NCI-H146 (cell line): ENCODE measurements at regions not wholly inside any gene's neighbourhood (a gene's known extent, or its start where the extent isn't known, plus 50 kb on each side); places are given as distances from the start of the nearest gene placed in this dataset.

Experiments
- DNase-seq: peaks from one replicate; lab custom pipeline; 2025; lab: John Stamatoyannopoulos, UW

DNA sequence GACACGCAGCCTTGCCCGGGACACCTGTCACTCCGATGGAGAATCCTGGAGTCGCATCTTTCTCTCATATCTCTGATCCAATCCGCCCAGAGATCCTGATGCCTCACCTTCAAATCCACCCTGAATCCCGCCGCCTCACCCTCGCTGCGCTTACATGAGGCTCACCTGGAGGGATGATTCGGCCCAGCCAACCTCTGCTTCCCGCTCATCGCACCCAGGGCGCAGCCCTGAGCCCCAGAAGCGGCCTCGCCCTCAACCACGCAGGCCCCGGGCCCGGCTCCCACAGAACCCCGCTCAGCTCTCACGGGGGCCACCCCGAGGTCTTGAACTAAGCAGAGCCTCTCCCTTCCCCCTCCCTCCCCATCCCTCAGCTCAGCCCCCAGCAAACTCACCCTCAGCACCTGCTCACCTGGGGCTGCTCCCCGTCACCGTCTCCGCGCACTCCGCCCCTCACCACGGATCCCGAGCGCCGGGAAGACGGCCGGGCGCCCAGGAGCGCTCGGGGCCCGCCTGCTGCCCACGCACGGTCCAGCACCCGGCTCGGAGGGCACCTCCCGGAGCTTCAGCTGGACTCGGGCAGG lies 160.0 kb downstream of the NDUFA10 start:
- DNase-seq, result no peak

DNA sequence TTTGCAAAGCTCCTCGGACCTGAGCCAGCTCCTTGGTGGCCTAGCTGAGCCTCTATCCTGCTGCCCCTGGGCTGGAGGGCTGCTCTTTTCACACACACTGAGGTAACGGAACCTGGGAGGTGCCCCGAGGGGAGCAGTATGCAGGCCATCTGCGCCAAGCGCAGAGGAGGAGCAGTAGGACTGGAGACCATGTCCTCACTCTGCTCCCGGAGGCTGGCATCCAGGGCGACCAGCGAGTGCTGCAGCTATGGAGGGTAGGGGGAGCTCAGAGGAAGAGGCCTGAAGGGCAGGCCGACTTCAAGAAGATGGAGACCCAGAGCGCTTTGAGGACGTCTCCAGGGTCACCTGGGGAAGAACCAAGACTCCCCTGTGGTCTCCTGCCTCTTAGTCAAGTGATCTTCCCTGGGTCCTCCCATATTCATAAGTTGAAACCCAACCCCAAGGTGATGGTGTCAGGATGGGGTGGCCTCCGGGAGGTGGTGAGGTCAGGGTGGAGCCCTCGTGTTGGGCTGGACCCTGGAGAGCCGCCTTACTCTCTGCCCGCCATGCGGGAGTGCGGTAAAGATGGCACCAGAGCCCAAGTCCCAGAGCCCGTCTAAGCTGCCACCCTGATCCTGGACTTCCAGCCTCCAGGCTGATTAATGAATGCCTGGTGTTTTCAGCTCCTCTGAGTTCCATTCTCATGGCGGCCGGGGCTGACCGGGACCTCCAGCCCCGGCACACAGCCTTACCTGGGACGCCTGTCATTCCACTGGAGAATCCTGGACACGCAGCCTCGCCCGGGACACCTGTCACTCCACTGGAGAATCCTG lies 160.7 kb downstream of the NDUFA10 start:
- DNase-seq, result no peak

DNA sequence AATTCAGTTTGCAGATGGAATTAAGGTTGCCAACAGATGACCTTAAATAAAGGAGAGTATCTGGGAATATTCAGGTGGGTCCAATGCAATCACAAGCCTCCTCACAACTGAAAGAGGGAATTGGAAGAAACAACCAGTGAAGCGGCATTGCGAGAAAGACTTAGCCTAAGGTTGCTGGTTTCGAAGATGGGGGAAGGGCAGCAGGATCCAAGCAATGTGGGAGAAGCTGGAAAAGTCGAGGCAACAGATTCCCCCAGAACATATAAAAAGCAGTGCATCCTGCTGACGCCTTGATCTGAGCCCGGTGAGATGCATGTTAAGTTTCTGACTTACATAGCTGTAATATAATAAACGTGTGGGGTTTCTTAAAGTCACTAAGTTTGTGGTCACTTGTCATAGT lies 162.5 kb downstream of the NDUFA10 start:
- DNase-seq, result no peak

DNA sequence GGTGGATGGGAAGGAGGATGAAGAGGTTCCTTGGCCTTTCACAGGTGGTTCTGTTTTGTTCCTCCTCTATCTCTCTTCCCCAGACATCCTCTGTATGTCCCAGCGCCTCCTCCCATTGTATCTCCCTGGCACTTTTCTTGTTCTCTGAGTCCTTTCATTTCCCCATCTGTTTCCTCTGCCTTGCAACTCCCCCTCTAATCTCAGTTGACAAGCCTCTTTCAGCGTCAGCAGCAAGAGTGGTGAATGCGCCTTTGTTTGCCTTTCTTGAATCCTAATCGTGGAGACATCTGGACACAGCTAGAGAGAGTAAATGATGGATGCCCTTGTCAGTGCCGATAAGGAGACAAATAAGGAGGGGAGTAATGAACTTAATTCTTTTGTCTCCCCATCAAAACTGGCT lies 167.0 kb downstream of the NDUFA10 start:
- DNase-seq, result no peak

DNA sequence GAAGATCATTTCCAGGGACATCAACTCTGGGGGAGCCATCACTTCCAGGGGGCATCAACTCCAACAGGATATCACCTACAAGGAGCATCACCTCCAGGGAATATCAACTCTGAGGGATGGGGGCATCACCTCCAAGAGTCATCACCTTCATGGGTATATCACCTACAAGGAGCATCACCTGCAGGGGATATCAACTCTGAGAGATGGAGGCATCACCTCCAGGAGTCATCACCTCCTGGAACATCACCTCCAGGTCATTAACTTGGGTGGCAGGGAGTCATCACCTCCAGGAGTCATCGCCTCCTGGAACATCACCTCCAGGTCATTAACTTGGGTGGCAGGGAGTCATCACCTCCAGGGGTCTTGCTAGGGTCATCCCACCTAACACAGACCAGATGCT lies 167.6 kb downstream of the NDUFA10 start:
- DNase-seq, result no peak

DNA sequence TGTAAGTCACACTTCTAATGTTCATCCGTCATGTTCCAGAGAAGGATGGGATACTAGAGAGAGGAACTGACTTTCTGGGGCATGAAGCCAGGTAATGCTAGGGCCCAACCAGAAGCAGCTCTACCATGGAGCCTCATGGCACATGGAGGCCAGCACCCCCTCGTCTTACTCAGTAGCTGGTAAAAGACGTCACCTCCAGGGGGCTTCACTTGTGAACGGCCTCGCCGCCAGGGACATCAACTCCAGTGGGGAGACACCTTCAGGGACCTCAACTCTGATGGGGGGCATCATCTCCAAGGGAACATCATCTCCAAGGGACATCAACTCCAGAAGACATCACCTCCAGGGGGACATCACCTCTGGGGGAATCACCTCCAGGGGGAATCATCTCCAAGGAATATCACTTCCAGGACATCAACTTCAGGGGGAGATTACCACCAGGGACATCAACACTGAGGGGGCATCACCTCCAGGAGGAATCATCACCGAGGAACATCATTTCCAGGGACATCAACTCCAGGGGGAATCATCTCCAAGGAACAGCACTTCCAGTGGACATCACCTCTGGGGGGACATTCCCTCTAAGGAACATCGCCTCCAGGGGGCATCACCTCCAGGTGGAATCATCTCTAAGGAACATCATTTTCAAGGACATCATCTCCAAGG lies 168.4 kb downstream of the NDUFA10 start:
- no peak for DNase-seq

DNA sequence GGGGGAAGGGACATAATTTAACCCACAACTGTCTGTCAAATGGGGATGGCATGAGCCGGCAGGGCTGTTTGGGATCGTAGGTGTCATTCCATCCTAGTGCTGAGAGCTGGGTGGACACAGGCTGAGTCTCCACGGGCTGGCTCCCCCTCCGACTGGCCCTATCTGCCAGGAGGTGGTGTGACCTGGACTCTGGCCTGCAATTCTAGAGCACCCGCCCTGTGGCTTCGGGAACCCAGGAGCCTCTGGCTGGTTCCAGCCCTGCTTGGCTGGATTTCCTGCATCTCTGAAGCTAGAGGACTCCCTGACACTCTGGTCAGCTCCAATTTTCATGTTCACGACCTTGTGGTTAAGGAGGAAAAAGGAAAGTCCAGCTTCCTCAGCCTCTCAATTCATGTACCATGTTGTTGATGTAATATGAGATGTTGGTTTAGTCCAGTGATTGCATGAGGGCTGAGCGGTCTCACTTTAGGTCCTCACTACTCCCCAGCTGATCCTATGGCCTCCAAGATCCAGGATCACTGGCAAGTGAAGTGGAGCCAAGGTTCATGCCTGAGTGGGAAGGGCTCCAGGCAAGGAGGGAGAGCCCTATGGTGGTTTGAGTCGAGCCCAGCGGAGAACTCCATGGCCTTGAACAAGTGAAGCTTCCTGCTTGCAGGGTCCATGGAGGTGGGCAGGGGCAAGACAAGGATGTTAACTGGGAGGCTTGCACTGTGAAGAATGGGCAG lies 169.1 kb downstream of the NDUFA10 start:
- no peak for DNase-seq

DNA sequence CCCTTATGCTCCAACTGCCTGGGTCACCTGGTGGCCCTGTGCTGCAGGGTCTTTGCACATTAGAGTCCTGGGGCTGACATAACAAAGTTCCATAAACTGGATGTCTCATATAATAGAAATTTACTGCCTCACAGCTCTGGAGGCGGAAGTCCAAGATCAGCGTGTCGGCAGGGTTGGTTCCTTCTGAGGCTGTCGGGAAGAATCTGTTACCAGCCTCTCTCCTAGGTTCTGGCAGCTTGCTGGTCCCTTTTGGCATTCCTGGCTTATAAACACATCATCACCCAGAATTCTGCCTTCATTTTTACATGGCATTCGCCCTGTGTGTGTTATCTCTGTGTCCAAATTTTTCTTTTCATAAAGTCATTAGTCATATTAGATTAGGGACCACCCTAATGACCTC lies 170.5 kb downstream of the NDUFA10 start:
- DNase-seq, result no peak

DNA sequence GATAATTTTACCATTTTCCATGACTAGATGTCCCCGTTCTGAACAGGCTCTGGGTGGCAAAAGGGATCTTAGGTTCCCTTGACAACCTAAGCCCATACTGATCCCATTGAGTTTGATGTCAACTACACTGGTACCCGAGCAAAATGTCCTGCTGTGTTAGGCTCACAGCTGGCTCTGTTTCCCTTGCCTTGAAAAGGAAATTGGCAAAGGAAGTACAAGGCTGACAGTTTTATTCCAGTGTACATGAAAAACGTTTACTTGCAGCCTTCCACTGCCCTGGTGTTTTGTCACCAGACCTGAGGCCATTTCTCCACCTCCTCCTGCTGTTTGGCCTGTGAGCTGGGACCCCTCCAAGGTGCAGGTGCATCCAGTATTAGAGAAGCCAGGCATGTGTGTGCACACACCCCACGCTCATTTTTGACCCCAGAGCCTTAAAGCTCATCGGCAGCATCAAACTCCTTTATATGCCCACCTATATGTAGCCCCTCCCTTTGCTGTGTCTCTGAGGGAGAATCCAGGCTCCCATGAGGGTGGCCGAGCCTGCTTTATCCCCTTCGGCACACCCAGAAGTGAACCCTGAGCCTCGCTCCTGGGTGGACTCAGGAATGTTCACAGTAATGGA lies 171.3 kb downstream of the NDUFA10 start:
- no peak for DNase-seq

DNA sequence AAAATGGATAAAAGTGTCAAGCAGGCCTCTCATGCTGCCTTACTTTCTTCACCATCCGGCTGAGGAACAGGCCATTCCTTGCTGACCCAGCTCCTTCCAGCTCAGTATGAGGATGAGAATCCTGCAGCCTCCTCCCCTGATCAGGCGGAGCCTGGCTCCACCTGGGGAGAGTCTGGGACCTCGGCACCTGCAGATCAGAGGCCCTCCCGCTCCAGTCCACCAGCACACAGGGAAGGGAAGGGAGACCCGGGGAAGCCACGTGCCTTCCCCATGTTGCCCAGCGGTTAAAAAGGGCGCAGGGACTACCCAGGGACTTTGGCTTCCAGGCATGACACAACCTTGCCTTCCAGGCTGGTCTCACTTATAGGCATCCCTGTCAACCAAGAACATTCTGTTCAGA lies 172.0 kb downstream of the NDUFA10 start:
- DNase-seq, result no peak

DNA sequence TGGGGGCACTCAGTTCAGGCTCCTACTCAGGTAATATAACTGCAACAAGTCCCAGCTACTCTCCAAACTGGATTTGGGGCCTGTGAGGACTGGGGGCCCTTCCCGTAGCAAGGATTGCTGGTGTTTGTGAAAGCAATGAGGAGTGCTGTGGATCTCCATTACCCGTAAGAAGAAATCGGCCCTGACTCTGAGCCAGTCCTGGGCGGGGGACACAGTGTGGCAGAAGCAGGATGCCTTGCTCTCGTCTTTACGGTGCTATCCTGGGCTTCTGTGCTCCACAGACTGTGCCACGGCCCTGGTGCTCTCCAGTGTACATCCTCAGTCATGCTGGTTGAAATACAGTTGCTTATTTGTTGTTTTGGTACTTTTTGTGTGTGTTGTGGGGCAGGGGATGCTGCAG lies 172.9 kb downstream of the NDUFA10 start:
- no peak for DNase-seq

DNA sequence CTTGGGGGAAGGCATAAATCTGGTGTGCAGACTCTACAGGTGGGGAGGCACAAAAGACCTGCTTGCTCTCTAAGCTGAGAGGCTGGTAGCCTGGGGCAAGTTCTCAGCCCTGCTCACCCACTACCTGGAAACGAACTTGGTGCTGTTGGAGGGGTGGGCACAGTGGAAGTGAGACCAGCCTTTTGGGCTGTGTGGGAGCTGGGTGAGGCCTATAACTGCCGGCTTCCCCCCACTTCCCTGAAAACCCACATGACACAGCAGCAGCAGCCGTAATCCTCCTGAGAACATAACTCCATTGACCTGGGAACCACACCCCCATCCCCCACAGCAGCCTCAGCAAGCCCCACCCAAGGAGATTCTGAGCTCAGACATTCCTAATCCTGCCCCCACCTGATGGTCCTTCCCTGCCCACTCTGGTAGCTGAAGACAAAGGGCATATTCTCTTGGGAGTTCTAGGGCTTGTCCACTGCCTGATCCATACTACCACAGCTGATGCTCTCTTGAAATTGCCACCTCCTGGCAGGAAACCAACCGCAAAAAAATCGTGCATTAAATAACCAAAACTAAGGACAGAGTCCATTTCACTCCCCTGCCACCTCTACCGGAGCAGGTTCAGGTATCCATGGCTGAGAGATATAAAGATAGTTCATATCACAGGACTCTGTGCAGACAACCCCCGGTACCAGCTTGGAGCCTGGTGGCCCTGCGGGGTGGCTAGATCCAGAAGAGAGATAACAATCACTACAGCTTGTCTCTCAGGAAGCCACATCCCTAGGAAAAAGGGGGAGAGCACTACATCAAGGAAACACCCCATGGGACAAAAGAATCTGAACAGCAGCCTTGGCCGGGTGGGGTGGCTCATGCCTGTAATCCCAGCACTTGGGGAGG lies 178.1 kb downstream of the NDUFA10 start:
- no peak for DNase-seq

DNA sequence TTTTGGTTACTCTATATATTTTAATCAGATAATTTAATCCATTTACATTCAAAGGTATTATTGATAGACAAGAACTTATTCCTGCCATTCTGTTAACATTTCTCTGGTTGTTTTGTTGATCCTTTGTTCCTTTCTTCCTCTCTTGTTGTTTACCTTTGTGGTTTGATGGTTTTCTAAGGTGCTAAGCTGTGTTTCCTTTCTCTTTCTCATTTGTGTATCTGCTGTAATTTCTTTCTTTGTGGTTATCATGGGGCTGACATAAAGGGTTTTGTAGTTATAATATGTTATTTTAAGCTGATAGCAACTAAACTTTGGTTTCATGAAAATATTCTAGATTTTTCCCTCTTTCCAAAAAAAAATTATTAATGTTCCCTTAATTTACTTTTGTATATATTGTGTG lies 179.2 kb downstream of the NDUFA10 start:
- no peak for DNase-seq

DNA sequence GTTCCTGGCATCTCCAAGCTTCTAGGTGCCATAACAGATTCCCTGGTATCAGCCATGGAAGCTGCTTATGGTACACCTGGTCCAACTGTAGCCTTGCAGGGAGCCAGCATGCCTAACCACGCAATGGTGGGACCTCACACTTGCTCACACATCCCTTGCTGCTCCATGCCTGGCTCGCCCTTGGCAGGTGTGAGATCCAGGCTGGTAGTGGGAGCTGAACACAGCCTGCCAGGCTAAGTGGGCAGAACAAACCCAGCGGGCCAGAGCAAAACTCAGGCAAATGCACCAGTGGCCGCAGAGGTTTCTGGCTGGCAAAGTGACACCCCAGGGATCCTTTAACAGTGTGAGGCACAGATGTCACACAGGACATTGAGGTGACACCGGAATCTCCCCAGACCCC lies 185.8 kb downstream of the NDUFA10 start:
- no peak for DNase-seq

DNA sequence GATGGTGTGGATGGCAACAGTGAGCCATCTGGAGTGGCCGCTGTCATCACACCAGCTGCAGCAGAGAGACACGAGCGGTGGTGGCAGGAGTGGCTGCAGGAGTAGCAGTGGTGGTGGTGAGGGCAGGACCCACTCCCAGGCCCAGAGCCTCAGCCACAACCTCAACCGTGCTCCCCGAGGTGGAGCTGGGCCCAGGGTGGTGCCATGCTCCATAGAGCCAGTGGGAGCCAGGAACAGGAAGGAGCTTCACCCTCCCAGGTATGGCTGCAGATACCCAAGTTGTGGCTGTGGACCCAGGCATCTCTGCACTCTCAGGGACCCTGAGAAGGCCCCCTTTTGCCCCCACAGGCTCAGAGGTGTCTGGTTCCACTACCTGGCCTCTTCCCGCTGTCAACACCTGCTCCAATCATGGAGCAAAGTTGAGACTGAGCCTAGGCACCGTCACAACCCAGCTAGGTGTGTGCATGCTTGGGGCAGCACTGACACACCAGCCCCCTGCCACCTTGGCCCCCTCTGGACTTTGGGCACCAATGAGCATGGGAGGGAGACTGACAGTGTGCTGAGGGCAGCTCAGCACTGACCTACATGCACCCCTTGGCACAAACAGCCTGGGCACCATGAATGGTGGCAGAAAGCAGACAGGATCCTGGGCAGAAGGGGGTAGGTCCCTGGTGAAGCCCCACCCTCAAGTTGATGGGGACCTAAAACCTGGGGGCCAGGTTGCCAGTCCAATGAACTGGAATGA lies 188.9 kb downstream of the NDUFA10 start:
- no peak for DNase-seq

DNA sequence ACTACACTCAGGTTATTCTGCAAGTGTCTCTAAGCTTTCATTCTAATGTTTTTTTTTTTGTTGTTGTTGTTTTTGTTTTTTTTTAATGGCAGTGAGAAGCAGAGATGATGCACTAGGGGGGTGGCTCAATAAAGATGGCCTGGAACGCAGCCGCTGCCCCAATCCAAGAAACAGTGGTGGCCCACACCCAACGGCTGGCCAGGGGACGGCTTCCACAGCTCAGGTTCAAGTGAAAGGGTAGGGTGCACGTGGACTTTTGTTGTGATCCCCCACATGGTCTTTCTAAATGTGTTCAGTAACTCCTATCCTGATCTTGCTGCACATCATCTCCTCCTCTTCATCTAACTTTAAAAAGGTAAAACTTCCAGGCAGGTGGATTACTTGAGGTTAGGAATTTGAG lies 190.1 kb downstream of the NDUFA10 start:
- DNase-seq, result no peak

DNA sequence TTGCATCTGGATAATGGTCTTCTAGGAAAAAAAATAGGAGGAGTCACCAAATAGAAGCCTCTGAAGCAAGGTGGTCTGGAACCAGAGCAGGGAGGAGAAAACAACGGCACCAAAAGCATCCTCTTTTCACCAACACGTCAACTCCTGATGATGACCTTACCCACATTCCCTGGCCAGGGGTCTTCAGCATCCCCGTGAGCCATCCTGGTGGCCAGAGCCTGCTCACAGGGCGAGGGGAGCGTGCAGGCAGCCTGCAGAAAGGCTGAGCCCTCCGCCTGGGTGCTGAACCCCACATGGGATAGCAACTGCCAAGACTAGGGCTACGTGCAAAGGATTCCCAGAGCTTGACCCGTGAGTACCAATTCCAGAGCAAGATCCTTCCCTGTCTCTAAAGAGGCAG lies 191.0 kb downstream of the NDUFA10 start:
- DNase-seq, result no peak

DNA sequence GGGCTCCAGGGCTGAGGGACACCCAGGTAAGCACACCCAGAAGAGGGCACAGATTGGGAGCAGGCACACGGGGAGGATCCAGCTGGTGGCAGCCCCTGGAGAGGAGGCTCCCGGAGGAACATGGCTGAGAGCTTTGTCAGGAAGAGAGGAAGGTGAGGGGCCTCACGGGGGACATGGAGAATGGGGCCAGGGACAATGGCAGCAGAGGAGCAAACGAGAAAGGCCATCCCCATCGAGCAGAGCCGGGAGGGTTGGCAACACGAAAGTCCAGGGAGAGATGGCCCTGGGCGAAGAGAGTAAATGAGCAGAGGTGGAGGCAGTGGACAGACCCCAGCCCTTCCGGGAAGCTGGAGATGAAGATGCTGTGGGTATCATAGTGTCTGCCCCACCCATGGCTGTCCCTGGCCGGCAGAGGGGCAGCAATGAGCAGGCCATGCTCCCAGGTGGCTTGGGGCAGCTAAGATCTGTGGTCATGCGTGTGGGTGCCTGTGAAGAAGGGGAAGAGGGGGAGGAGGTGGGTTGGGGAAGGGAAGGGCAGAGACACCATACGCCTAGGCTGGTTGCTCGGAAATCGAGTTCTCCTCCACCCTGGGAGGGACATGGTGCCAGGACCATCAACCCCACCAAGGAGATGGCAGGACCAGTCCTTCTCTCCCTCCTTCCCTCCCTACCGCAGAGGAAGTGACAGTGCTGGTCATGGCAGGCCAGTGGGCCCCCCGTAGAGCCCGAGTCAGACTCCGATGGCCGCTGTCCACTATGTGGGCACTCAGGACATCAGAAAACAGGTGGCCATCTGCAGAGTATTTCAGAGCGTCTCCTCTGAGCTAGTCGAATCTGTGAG lies 191.7 kb downstream of the NDUFA10 start:
- no peak for DNase-seq

DNA sequence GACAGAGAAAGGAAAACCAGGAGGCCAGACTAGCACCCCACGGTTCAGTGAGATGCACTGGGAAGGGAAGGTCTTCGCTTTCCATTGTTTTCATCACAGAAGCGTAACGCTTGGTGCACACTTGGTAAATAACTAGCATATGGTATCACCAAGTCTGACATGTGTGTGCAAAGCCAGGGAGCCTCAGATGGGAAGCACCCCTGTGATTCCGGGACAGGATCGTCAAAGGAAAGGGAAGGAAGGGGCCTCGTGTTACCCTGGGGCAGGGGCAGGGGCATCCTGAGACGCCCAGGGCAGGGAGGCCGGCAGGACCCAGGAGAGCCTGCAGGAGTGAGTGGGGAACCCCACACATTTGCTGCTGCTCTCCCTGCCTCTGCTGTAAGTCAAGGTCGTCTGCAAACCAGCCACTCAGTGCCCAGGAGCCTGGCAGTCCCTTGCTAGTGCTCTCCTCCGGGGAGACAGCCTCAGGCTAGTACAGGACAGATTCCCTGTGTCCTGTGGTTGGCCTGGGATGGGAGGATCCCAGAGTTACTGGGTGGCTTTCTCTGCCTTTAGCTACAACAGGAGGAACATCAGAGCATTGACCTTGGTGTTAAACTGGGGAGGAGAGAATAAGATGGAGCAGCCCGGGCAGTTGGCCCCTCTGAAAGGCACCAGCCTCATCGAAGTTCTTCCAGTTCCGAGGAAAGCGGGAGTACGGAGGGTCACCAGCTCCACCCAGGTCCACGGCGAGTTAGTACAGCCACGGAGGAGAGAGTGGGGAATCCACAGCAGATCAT lies 192.5 kb downstream of the NDUFA10 start:
- DNase-seq, result no peak
